ENCODE measurements at regions not wholly inside any gene's neighbourhood (a gene's known extent, or its start where the extent isn't known, plus 50 kb on each side); places are given as distances from the start of the nearest gene placed in this dataset.

DNA sequence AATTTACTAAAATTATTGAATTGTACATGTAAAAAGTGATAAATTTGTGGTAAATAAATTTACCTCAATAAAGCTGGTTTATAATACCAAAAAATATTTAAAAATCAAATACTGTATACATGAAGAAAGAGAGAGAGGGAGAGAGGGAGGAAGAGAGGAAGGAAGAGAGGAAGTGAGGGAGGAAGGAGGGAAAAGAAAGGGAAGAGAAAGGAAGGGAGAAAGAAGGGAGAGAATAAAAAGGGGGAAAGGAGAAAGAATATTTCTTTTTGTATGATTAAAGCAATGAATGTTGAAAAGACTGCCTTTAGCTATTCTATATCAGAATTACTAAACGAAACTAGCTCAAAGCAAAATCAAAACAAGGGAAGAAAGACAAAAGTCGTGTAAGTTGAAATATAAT lies 150.0 kb downstream of the LRIG2 start:
- no peak overlapping the region for H3K4me3 ChIP-seq (ENCODE audit: low read depth, low read length)
- TF ChIP-seq, protein P1, sequence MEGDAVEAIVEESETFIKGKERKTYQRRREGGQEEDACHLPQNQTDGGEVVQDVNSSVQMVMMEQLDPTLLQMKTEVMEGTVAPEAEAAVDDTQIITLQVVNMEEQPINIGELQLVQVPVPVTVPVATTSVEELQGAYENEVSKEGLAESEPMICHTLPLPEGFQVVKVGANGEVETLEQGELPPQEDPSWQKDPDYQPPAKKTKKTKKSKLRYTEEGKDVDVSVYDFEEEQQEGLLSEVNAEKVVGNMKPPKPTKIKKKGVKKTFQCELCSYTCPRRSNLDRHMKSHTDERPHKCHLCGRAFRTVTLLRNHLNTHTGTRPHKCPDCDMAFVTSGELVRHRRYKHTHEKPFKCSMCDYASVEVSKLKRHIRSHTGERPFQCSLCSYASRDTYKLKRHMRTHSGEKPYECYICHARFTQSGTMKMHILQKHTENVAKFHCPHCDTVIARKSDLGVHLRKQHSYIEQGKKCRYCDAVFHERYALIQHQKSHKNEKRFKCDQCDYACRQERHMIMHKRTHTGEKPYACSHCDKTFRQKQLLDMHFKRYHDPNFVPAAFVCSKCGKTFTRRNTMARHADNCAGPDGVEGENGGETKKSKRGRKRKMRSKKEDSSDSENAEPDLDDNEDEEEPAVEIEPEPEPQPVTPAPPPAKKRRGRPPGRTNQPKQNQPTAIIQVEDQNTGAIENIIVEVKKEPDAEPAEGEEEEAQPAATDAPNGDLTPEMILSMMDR (IDR thresholded peaks at IDR 0.05; ENCODE audit: low read depth, low read length) = no peak

DNA sequence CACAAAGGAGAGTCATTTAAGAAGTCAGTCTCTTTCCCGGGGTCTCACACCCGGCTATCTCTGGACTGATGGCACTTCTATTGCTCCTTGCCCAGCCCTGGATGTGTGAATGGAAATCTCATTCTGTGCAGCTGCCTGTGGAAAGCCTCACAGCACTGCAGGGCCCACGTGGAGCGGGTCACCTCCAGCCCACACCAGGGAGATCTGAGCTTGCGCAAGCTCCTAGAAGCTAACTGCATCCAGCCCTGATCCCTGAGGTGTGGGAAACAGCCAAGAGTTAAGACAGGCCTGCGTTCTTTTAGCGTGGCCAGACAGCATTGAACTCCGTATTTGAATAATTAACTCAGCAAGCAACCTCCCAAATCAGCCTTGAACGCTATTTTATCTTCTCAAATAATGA lies 150.5 kb downstream of the LRIG2 start:
- TF ChIP-seq, protein P1 (IDR thresholded peaks at IDR 0.05; ENCODE audit: low read depth, low read length) = no peak
- no peak overlapping the region for H3K4me3 ChIP-seq (ENCODE audit: low read depth, low read length)

DNA sequence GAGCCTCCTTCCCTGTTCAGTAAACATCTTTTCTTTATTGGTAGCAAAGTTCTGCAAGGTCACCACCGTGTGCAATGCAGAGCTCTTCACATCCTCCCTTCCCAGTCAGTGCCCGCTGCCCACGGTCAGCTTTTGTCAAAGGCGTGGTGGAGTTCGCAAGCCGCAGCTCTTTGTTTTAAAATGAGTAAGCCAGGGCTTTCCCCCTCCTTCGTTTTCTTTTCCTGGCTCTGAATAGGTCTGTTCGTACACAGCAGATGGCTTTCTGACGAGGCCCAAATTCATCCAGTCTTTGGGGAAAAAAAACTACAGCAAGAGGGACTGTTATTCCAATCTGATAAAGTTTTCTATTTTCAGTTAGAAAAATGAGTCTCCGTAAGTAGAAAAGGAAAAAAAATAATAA lies 153.2 kb downstream of the LRIG2 start:
- TF ChIP-seq, protein P1 (IDR thresholded peaks at IDR 0.05; ENCODE audit: low read depth, low read length) = no peak
- H3K4me3 ChIP-seq (ENCODE audit: low read depth, low read length) = no peak overlapping the region

DNA sequence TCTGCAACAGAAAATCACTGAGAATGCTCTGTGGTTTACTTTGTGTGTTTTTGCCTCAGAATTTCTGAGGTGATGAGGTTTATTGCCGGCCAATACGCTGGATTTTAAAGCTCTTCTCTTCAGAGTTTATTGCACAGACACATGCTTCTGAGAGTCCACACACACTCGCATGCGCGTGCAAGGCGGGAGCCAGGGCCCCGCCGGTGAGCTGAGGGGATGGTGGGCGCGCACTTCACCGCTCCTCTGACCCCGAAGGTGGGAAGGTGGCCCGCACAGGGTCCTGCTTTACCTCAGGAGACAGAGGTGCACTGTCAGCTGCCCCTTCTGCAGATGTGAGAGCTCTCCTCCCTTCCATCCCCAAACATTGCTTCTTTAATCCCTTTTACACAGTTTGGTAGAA lies 158.4 kb upstream of the MAGI3 start:
- H3K4me3 ChIP-seq (ENCODE audit: low read depth, low read length) = no peak overlapping the region
- TF ChIP-seq, protein P1 (IDR thresholded peaks at IDR 0.05; ENCODE audit: low read depth, low read length) = no peak

DNA sequence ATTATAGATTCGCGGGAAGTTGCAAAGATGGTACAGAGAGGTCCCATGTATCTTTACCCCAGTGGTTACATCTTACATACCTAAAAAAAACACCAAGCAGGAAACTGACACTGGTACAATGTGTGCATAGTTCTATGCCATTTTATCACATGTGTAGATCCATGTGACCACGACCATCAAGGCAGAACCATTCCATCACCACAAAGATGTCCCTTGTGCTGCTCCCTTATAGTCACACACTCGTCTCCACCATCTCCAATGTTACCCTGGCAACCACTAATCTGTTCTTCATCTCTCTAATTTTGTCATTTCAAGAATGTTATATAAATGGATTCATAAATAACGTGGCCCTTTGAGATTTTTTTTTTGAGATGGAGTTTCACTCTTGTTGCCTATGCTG lies 156.9 kb upstream of the MAGI3 start:
- no peak overlapping the region for H3K4me3 ChIP-seq (ENCODE audit: low read depth, low read length)
- TF ChIP-seq, protein P1 (IDR thresholded peaks at IDR 0.05; ENCODE audit: low read depth, low read length) = no peak

DNA sequence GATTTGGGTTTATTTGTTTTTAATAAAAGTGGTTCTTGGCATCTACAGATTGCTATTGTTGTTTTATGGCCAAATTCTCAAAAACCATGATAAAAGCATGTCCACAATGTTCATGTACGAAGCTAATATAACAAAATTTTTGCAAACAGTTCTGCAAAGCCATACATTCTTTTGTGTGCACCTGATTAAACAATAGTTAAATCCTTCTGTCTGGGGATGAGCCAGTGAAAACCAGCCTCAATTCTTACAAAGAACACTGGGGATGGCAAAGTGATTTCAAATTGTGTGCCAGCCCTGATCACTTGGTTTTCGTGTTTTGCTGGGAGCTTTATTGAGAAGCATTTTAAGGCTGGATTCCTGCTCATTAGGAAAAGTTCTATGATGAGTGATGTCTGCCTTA lies 149.1 kb upstream of the MAGI3 start:
- no peak overlapping the region for H3K4me3 ChIP-seq (ENCODE audit: low read depth, low read length)
- TF ChIP-seq, protein P1 (IDR thresholded peaks at IDR 0.05; ENCODE audit: low read depth, low read length) = no peak

DNA sequence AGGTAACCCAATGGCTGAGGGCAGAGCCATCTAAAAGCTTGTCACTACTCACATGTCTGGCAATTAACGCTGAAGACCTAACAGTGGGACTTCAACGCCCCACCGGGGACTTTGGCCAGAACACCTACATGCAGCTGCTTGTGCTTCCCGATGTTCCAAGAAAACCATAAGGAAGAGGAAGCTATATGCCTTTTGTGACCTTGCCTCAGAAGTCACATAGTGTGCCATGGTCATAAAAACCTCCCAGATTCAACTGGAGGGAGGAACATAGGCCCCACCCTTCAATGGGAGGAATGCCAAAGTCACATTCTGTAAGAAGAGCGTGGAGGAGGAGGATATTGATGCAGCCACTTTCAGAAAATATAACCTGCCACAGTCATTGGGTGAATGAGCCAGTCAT lies 147.8 kb upstream of the MAGI3 start:
- TF ChIP-seq, protein P1 (IDR thresholded peaks at IDR 0.05; ENCODE audit: low read depth, low read length) = no peak

More for the DNA sequence above, 147.8 kb upstream of the MAGI3 start:
- no peak overlapping the region for H3K4me3 ChIP-seq (ENCODE audit: low read depth, low read length)
